ENCODE measurements at regions not wholly inside any gene's neighbourhood (a gene's known extent, or its start where the extent isn't known, plus 50 kb on each side); places are given as distances from the start of the nearest gene placed in this dataset.

- no peak for TF ChIP-seq EZH2 (IDR thresholded peaks at IDR 0.05)
- no peak for TF ChIP-seq EZH2phosphoT487 (IDR thresholded peaks at IDR 0.05)
- no peak for TF ChIP-seq CTCF (IDR thresholded peaks at IDR 0.05)
- H3K36me3 ChIP-seq: no peaks in the 10 kb centered on the region
- no peak overlapping the region for H2AFZ ChIP-seq (replicated peaks)
- H3K4me1 ChIP-seq: peaks cover 8% of the 10 kb centered on the region
- peaks cover 7% of the 10 kb centered on the region for H3K4me1 Mint-ChIP-seq
- H3K27me3 Mint-ChIP-seq (ENCODE audit: insufficient read depth, low read depth): peaks cover 2% of the 10 kb centered on the region
- no peak overlapping the region for H3K27ac Mint-ChIP-seq
- no peaks in the 10 kb centered on the region for H3K79me2 ChIP-seq (ENCODE audit: low read depth)
- H3F3A ChIP-seq (ENCODE audit: low read depth): no peaks in the 10 kb centered on the region
- no peaks in the 10 kb centered on the region for H4K20me1 ChIP-seq (ENCODE audit: low read depth)
- H3K9me3 ChIP-seq (ENCODE audit: low read depth): no peaks in the 10 kb centered on the region
- H3K9me3 Mint-ChIP-seq: peaks cover 2% of the 10 kb centered on the region
- H3K4me3 Mint-ChIP-seq: no peak overlapping the region
- no peak for DNase-seq (ENCODE audit: low spot score)
- H3K4me3 ChIP-seq: no peak overlapping the region
- no peak overlapping the region for H3K27ac ChIP-seq
- no peak overlapping the region for H3K9ac ChIP-seq
- H3K36me3 Mint-ChIP-seq: no peaks in the 10 kb centered on the region
- H3K4me2 ChIP-seq: no peak overlapping the region
- no peaks in the 10 kb centered on the region for H3K27me3 ChIP-seq
These were observed 247.5 kb upstream of the RPS23 start for GRCh38 chr5:82525626-82526025.

DNA sequence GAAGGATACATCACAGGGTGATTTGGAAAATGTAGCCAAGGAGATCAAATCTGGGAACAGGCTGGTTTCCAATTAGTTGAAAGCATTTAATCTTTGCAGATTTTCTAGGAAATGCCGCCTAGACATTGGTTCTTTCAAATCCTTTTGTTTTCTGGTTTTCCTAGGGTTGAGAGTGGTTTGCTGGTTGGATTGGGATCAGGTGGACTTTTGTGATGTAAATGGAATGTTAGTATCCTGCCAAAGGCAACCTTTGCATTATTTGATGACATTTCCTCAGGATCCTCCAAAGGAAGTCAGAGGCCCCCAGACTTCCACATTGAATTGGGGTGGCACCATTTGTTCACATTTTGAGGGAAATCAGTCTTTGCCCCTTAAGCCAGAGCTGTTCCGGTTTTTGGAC is 245.5 kb upstream of the RPS23 start:
- H3K79me2 ChIP-seq (ENCODE audit: low read depth): no peaks in the 10 kb centered on the region
- H3K9ac ChIP-seq: no peak overlapping the region
- no peak overlapping the region for H3K27ac Mint-ChIP-seq
- H4K20me1 ChIP-seq (ENCODE audit: low read depth): no peaks in the 10 kb centered on the region
- H3K27me3 ChIP-seq: no peaks in the 10 kb centered on the region
- H3K9me3 Mint-ChIP-seq: peaks cover 2% of the 10 kb centered on the region
- H3K36me3 ChIP-seq: no peaks in the 10 kb centered on the region
- no peaks in the 10 kb centered on the region for H3K36me3 Mint-ChIP-seq
- H3K27me3 Mint-ChIP-seq (ENCODE audit: insufficient read depth, low read depth): peaks cover 2% of the 10 kb centered on the region
- H3K27ac ChIP-seq: no peak overlapping the region
- peaks cover 8% of the 10 kb centered on the region for H3K4me1 ChIP-seq
- TF ChIP-seq CTCF (IDR thresholded peaks at IDR 0.05) (no peak), EZH2 (IDR thresholded peaks at IDR 0.05) (no peak), EZH2phosphoT487 (IDR thresholded peaks at IDR 0.05) (no peak)
- DNase-seq (ENCODE audit: low spot score): no peak
- no peak overlapping the region for H3K4me3 Mint-ChIP-seq
- peaks cover 7% of the 10 kb centered on the region for H3K4me1 Mint-ChIP-seq
- peak overlapping the region; percentile 15 for H2AFZ ChIP-seq (replicated peaks)
- no peaks in the 10 kb centered on the region for H3F3A ChIP-seq (ENCODE audit: low read depth)
- H3K4me2 ChIP-seq: no peak overlapping the region
- no peak overlapping the region for H3K4me3 ChIP-seq
- H3K9me3 ChIP-seq (ENCODE audit: low read depth): no peaks in the 10 kb centered on the region

- H4K20me1 ChIP-seq (ENCODE audit: low read depth): no peaks in the 10 kb centered on the region
- no peaks in the 10 kb centered on the region for H3K9me3 ChIP-seq (ENCODE audit: low read depth)
- DNase-seq (ENCODE audit: low spot score): no peak
- peaks cover 2% of the 10 kb centered on the region for H3K27me3 Mint-ChIP-seq (ENCODE audit: insufficient read depth, low read depth)
- peaks cover 7% of the 10 kb centered on the region for H3K4me1 Mint-ChIP-seq
- no peaks in the 10 kb centered on the region for H3K79me2 ChIP-seq (ENCODE audit: low read depth)
- no peaks in the 10 kb centered on the region for H3F3A ChIP-seq (ENCODE audit: low read depth)
- no peaks in the 10 kb centered on the region for H3K27me3 ChIP-seq
- H2AFZ ChIP-seq (replicated peaks): no peak overlapping the region
- no peak overlapping the region for H3K27ac ChIP-seq
- H3K4me1 ChIP-seq: peaks cover 8% of the 10 kb centered on the region
- TF ChIP-seq EZH2 (IDR thresholded peaks at IDR 0.05): no peak
- no peak for TF ChIP-seq EZH2phosphoT487 (IDR thresholded peaks at IDR 0.05)
- TF ChIP-seq CTCF (IDR thresholded peaks at IDR 0.05): no peak
- H3K36me3 ChIP-seq: no peaks in the 10 kb centered on the region
- H3K4me3 ChIP-seq: no peak overlapping the region
- no peak overlapping the region for H3K27ac Mint-ChIP-seq
- no peak overlapping the region for H3K4me2 ChIP-seq
- H3K4me3 Mint-ChIP-seq: no peak overlapping the region
- H3K36me3 Mint-ChIP-seq: no peaks in the 10 kb centered on the region
- H3K9ac ChIP-seq: no peak overlapping the region
- H3K9me3 Mint-ChIP-seq: peaks cover 2% of the 10 kb centered on the region
These were observed 244.7 kb upstream of the RPS23 start for GRCh38 chr5:82522897-82523296.
